ENCODE measurements at regions not wholly inside any gene's neighbourhood (a gene's known extent, or its start where the extent isn't known, plus 50 kb on each side); places are given as distances from the start of the nearest gene placed in this dataset.

DNA sequence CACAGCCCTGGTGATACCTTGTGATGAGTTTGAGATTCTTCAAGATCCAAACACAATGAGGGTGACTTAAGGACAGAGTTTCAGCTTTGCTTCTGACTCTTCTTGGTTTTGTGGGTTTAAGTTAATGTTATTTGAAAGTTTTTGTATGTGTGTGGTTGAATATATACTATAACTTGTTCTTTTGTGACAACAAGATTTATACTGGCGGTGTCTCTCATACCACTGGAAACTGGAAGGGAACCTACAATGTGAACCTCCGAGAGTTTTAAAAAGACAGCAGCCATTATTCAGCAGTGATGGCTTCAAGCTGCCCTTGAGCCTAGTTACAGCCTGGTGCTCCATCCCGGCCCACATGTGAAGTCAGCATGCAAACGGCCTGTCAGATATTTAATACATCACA, 87.9 kb upstream of the IGF1 start:
- H3K4me1 Mint-ChIP-seq (ENCODE audit: low read depth), result no peaks in the 10 kb centered on the region
- H3K4me3 Mint-ChIP-seq, result no peak overlapping the region
- H3K27me3 Mint-ChIP-seq (ENCODE audit: low read depth), result no peaks in the 10 kb centered on the region
- H3K36me3 Mint-ChIP-seq (ENCODE audit: low read depth), result no peaks in the 10 kb centered on the region
- H3K9me3 Mint-ChIP-seq, result no peaks in the 10 kb centered on the region
- no peak overlapping the region for H3K27ac Mint-ChIP-seq

DNA sequence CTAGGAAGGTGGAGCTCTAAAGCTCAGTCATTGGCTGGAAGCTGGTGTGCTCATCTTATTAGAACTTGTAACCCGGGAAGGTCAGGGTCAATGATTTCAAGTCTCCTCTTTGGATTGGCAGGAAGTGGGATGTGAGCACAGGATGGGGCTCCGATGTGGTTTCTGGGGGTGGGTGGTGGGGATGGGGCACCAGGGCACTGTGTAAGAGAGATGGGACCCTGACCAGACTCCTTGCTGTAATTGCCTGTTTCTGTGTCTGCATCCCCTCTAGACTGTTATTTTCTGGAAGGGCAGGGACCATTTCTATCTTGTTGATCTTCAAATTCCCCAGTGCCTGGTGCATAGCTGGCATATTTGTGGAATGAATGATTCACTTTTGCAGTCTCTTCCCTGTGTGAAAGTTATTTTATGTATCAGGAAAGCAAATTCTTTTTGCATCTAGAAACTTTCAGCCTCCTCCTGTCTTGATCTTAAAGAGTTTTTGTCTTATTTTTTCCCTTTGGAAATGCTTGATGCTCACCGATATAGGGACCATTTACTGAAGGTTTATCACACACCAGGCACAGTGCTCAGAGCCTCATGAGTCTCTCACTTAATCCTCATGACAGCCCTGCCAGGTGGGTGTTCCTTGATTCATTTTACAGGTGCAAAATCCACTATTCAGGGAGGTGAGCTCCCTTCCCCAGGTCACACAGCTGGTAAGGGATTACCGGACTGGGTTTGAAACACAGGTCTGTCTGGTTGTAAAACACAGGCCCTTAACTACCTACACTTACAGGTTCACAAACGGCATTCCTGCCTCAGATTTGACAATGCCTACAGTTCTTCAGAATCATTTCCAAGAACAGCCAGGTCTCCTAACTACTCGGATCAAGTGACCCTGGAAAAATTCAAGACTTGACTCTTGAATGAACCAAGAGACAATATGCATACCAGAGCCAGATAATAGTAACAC, 86.9 kb upstream of the IGF1 start:
- H3K9me3 Mint-ChIP-seq, result no peaks in the 10 kb centered on the region
- no peaks in the 10 kb centered on the region for H3K4me1 Mint-ChIP-seq (ENCODE audit: low read depth)
- H3K4me3 Mint-ChIP-seq, result no peak overlapping the region
- no peaks in the 10 kb centered on the region for H3K36me3 Mint-ChIP-seq (ENCODE audit: low read depth)
- H3K27ac Mint-ChIP-seq, result no peak overlapping the region
- H3K27me3 Mint-ChIP-seq (ENCODE audit: low read depth), result no peaks in the 10 kb centered on the region

DNA sequence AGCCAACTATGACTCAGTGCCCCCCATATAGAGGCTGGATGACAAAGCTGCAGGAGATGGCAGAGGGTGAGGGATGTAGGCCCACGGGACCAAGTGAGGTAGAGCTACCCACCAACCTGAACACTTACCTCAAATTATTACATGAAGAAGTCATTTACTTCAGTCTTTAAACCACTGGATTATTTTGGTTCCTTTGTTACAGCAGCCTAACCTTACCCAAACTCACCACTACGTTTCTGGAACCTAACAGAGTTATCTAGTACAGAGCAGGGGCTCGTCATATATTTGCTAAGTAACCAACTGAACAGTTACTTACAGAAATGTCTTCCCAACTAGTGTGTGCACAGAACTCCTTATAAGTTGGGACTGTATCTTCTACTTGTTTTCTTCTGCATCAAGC, 85.2 kb upstream of the IGF1 start:
- Mint-ChIP-seq H3K9me3 (no peaks in the 10 kb centered on the region), H3K27me3 (ENCODE audit: low read depth) (no peaks in the 10 kb centered on the region), H3K36me3 (ENCODE audit: low read depth) (no peaks in the 10 kb centered on the region), H3K4me1 (ENCODE audit: low read depth) (no peaks in the 10 kb centered on the region), H3K27ac (no peak overlapping the region), H3K4me3 (no peak overlapping the region)

GRCh38 chr12:102564026-102564425, 83.7 kb upstream of the IGF1 start:
- H3K4me3 Mint-ChIP-seq, result no peak overlapping the region
- H3K27me3 Mint-ChIP-seq (ENCODE audit: low read depth), result no peaks in the 10 kb centered on the region
- H3K36me3 Mint-ChIP-seq (ENCODE audit: low read depth), result no peaks in the 10 kb centered on the region
- no peaks in the 10 kb centered on the region for H3K9me3 Mint-ChIP-seq
- H3K4me1 Mint-ChIP-seq (ENCODE audit: low read depth), result no peaks in the 10 kb centered on the region
- H3K27ac Mint-ChIP-seq, result no peak overlapping the region

- H3K36me3 Mint-ChIP-seq (ENCODE audit: low read depth), result no peaks in the 10 kb centered on the region
- H3K9me3 Mint-ChIP-seq, result no peaks in the 10 kb centered on the region
- no peak overlapping the region for H3K4me3 Mint-ChIP-seq
- no peaks in the 10 kb centered on the region for H3K4me1 Mint-ChIP-seq (ENCODE audit: low read depth)
- H3K27ac Mint-ChIP-seq, result no peak overlapping the region
- no peaks in the 10 kb centered on the region for H3K27me3 Mint-ChIP-seq (ENCODE audit: low read depth)
These were observed 82.6 kb upstream of the IGF1 start for GRCh38 chr12:102562836-102563425.

DNA sequence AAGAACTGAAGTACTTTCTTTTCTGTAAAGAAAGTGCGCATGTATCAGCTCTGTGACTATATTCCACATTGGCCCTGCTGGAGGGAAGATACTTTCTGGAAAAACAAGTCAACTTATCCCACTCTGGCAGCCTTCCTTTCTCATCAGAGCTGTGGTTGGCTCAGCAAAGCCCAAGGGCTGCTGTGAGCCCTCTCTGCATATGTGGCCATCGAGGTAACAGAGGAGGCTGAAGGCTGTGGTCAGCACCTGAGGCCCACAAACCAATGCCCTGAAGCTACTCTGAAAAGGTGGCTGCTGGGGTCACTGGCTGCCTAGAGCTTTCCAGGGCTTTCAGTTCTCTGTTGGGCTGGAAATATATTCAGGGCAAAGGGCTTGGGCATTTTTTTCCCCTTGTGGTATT, 70.8 kb upstream of the IGF1 start:
- H3K27me3 Mint-ChIP-seq (ENCODE audit: low read depth), result no peaks in the 10 kb centered on the region
- H3K4me1 Mint-ChIP-seq (ENCODE audit: low read depth), result no peaks in the 10 kb centered on the region
- no peak overlapping the region for H3K27ac Mint-ChIP-seq
- no peaks in the 10 kb centered on the region for H3K36me3 Mint-ChIP-seq (ENCODE audit: low read depth)
- no peak overlapping the region for H3K4me3 Mint-ChIP-seq
- H3K9me3 Mint-ChIP-seq, result no peaks in the 10 kb centered on the region

DNA sequence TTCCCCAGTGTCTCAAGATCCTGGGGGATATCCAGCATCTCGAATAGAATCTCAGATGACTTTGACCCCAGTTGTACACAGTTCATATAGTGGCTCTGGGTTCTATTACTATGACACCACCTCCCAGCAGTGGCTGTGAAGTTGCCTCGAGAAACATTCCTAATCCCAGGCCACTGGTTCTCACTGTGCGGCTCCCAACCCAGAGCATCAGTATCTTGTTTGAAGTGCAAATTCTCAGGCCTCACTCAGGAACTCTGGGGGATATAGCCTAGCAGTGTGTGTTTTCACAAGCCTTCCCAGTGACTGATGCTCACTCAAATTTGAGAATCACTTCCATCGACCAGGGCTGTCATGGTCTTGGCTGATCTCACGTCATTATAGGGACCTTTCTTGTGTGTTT, 69.3 kb upstream of the IGF1 start:
- Mint-ChIP-seq H3K36me3 (ENCODE audit: low read depth) (no peaks in the 10 kb centered on the region), H3K9me3 (no peaks in the 10 kb centered on the region), H3K4me3 (no peak overlapping the region), H3K4me1 (ENCODE audit: low read depth) (no peaks in the 10 kb centered on the region), H3K27me3 (ENCODE audit: low read depth) (peaks cover 4% of the 10 kb centered on the region), H3K27ac (no peak overlapping the region)

DNA sequence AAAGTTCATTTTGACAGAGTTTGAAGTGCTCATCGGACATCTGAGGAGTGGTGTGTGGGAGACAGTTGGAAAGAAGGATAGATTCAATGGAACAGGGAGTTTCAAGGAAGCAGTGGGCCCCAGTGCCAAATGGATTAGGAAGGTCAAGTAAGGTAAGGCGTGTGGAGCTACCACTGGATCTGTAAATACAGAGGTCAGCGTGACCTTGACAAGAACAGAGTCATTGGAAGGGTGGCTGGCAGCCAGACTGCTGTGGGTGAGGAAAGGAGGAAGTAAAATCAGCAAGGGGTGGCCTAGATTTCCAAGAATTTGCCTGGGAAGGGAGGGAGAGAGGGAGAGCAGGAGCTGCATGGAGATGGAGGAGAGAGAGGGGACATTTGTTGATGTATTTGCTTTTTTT, 68.2 kb upstream of the IGF1 start:
- no peaks in the 10 kb centered on the region for H3K36me3 Mint-ChIP-seq (ENCODE audit: low read depth)
- no peaks in the 10 kb centered on the region for H3K9me3 Mint-ChIP-seq
- H3K27me3 Mint-ChIP-seq (ENCODE audit: low read depth), result peaks cover 4% of the 10 kb centered on the region
- H3K4me3 Mint-ChIP-seq, result no peak overlapping the region
- no peak overlapping the region for H3K27ac Mint-ChIP-seq
- H3K4me1 Mint-ChIP-seq (ENCODE audit: low read depth), result peaks cover 2% of the 10 kb centered on the region

GRCh38 chr12:102543494-102544485, 63.4 kb upstream of the IGF1 start:
- H3K27me3 Mint-ChIP-seq (ENCODE audit: low read depth), result peaks cover 13% of the 10 kb centered on the region
- H3K4me3 Mint-ChIP-seq, result no peak overlapping the region
- H3K4me1 Mint-ChIP-seq (ENCODE audit: low read depth), result peaks cover 2% of the 10 kb centered on the region
- H3K36me3 Mint-ChIP-seq (ENCODE audit: low read depth), result no peaks in the 10 kb centered on the region
- no peak overlapping the region for H3K27ac Mint-ChIP-seq
- H3K9me3 Mint-ChIP-seq, result no peaks in the 10 kb centered on the region

DNA sequence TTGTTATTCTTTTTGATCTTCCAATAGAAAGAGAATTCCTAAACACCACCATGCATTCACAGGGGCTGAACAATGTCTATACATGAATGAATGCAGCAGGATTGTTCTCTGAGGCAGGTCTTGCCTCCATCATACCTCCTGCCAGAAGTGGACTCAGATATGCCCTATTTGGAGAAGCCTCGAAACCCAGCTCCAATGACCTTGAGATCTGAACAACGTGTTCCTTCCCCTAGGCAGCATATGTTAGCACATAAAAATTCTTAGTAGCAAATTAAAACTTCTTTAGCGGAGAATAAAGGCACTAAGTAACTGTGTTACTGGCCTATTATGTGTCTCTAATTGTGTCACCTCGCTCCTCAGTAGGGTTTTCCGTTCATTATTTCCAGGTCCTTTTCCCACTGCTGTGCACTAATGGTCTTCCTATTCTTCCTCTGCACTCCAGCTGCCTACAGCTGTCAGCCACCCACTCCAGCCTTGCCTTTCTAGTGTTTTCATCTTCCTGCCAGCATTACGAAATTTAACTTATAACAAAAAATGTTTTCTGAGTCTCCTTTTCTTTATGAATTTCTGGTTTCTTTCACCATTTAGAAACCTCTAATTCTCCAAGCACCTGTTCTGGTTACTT, 62.6 kb upstream of the IGF1 start:
- no peaks in the 10 kb centered on the region for H3K9me3 Mint-ChIP-seq
- H3K4me3 Mint-ChIP-seq, result no peak overlapping the region
- H3K36me3 Mint-ChIP-seq (ENCODE audit: low read depth), result no peaks in the 10 kb centered on the region
- peaks cover 2% of the 10 kb centered on the region for H3K4me1 Mint-ChIP-seq (ENCODE audit: low read depth)
- H3K27me3 Mint-ChIP-seq (ENCODE audit: low read depth), result peaks cover 14% of the 10 kb centered on the region
- no peak overlapping the region for H3K27ac Mint-ChIP-seq

GRCh38 chr12:102540815-102541385, 60.5 kb upstream of the IGF1 start:
- H3K36me3 Mint-ChIP-seq (ENCODE audit: low read depth), result no peaks in the 10 kb centered on the region
- no peak overlapping the region for H3K4me3 Mint-ChIP-seq
- peaks cover 2% of the 10 kb centered on the region for H3K4me1 Mint-ChIP-seq (ENCODE audit: low read depth)
- no peaks in the 10 kb centered on the region for H3K9me3 Mint-ChIP-seq
- H3K27ac Mint-ChIP-seq, result no peak overlapping the region
- peaks cover 12% of the 10 kb centered on the region for H3K27me3 Mint-ChIP-seq (ENCODE audit: low read depth)

GRCh38 chr12:102539651-102540553, 59.5 kb upstream of the IGF1 start:
- Mint-ChIP-seq H3K36me3 (ENCODE audit: low read depth) (no peaks in the 10 kb centered on the region), H3K9me3 (no peaks in the 10 kb centered on the region), H3K4me3 (no peak overlapping the region), H3K27ac (no peak overlapping the region), H3K27me3 (ENCODE audit: low read depth) (peaks cover 10% of the 10 kb centered on the region), H3K4me1 (ENCODE audit: low read depth) (peaks cover 2% of the 10 kb centered on the region)

- no peaks in the 10 kb centered on the region for H3K36me3 Mint-ChIP-seq (ENCODE audit: low read depth)
- peaks cover 10% of the 10 kb centered on the region for H3K27me3 Mint-ChIP-seq (ENCODE audit: low read depth)
- no peak overlapping the region for H3K4me3 Mint-ChIP-seq
- no peaks in the 10 kb centered on the region for H3K9me3 Mint-ChIP-seq
- H3K4me1 Mint-ChIP-seq (ENCODE audit: low read depth), result no peaks in the 10 kb centered on the region
- H3K27ac Mint-ChIP-seq, result no peak overlapping the region
These were observed 54.9 kb upstream of the IGF1 start for GRCh38 chr12:102535306-102535705.

Measured in T-helper 1 cell treated with Interleukin-12 subunit alpha and Interleukin-12 subunit beta and Interleukin-4 antibody, amounts not matched to agents 30 μg/mL and 1 μg/mL, for 36 hours (primary cell).